HG03565 (cell line): ENCODE measurements at regions not wholly inside any gene's neighbourhood (a gene's known extent, or its start where the extent isn't known, plus 50 kb on each side); places are given as distances from the start of the nearest gene placed in this dataset.

Source experiments
- ATAC-seq: cut with Tn5 transposase; IDR thresholded peaks from one replicate; pipeline ENCODE4 v1.9.1; 2021; ENCODE audit warnings: mild to moderate bottlenecking, moderate library complexity; ENCODE audit not compliant: unreplicated experiment

DNA sequence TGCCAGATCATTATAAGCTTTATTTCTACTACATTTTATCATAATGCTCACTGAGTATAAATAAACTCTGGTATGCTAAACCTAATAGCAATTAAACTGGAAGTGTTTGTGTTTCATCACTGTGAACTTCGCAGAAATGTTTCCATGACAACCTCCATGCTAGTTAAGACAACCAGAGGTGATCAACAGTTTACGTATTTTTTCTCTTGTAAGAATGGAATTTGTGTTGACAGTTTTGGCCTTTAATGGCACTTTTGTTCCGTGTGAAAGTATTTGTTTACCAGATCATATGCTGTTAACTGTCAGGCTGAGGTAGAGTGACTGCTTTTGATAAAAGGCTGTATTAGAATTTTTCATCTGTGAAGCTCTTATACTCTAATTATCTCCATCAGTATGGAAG, 212.1 kb upstream of the PPP1R3A start:
- ATAC-seq, result no peak

DNA sequence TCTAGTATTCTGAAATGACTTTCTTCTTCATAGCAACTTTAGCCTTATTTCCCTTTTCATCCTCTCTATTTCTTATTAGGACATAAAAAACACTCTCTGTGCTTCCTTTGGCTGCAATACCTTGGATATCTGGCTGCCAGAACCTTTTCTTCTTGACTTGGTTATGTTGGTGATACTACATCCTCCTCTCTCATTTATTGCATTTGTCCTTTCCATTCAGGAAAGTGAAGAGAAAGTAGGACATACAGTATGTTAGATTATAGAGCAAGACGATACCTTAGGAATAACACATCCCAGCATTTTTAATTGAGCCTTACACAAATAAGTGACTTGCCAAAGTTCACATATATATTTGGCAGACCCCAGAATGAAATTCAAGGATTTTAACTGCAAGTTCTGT, 210.1 kb upstream of the PPP1R3A start:
- no peak for ATAC-seq

DNA sequence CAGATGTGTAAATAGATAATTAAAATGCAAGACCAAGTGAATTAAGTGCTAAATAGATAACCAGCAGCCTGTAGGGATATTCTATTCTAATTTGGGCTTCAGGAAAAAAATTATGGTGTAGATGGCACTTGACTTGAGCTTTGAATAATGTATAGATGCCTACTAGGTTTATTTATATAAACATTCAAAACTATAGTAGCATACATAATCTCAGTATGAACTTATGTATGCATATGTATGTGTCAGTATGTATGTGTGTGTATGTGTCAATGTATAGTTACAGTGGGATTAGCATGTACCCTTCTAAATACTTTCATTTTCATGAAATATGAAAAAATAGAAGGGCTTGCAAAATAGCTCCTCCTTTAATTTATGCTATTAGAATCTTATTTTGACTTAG, 207.3 kb upstream of the PPP1R3A start:
- no peak for ATAC-seq

DNA sequence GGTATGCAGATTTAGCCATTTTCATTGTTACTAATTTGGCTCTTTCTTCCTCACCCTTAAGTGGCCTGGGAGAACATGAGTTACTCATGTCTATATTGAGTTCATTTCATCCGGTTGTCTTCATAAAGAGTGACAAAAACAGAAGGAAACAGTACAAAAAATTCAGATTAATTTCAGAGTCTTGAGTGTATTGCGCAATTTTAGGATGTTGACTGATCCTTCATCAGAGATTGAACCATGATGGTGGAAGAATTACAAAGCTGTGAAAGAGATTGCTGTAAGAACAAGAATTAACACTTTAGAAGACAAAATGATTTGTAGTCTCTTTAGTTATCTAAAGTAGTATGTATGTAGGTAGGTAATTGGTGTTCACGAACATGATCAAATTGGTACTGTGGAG, 194.0 kb upstream of the PPP1R3A start:
- ATAC-seq, result no peak

DNA sequence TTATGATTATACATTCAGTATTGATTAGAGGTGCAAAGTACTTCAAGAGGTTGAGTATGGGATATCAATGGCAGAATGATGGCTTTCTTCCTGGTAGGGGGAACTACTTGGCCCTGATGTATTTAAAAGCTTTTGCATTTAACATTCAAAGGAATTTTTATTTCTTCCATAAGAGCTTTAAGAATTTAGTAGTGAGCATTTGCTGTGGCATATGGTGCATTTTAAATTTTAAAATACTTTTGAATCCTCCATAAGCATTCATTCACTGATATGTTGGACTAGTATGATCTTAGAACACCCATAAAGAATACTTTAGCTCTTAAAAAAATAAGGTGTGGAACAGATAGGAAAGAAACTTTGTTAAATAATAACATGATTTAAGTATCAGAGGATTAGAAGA, 191.9 kb upstream of the PPP1R3A start:
- ATAC-seq, result no peak

DNA sequence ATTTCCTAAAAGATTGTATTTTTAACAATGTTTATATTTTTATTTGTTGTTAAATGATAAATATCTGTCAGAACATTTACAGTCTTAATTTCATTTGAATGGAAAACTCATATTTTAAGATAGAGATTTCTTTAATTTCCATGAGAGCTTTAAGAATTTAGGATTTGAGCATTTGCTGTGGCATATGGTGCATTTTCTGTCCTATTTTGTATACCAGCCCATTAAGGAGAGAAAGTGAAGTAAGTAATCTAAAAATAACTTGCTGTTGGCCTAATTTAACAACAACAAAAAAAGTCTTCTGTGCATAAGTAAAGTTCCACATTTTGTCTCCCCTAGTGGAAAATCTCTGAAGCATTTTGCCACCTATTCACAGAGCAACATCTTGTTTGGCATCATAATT, 190.9 kb upstream of the PPP1R3A start:
- no peak for ATAC-seq

DNA sequence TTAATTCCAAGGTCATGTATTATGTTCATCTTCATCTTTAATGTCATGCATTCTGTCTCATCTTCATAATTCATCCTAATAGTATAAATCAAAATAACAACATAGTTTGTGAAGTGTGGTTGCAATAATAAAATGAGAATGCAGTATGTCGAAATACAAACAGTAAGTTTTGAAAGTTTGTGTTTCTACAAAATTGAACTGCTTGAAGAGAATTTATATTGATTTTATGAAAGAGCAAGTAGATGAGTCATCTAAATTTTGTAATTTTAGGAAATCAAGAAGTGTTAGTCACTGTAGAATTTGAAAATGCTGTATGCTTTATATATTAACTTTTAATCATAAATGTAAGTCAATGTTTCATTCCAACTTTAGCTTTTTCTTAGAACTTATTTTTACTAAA, 190.5 kb upstream of the PPP1R3A start:
- ATAC-seq, result no peak

DNA sequence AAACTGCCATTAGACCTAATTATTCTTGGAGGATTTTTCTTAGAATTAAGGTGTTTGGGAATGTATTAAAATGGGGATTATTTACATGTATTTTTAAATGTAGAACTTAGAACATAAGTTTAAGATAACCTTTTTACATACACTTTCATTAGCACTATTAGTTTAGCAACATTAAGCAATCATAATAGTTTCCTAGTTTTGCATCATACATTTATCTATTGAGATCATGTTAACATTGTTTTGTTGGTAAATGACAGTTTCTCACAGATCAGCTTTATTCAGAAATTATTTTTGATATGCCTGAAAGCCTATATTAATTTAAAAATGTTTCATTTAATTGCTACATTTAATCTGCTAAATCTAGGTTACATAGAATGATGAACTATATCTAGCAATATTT, 189.7 kb upstream of the PPP1R3A start:
- ATAC-seq, result no peak

DNA sequence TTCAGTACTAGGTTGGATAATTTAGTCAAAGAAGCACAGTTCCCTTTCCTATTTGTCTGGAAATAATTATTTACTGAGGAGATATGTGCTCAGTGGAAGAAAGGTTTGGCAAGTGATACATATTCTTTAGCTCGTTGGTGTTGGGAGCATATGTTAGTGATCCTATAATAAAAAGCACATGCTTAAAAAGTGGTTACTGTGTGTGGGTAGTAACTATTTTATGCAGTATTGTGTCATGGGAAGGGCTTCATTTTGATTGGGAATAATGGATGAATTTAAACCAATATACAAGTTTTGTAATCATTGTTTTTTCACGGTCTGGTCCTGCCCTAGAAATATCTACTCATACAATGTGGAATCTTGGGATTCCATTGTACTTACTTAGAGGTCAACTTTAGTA, 188.7 kb upstream of the PPP1R3A start:
- ATAC-seq, result no peak

DNA sequence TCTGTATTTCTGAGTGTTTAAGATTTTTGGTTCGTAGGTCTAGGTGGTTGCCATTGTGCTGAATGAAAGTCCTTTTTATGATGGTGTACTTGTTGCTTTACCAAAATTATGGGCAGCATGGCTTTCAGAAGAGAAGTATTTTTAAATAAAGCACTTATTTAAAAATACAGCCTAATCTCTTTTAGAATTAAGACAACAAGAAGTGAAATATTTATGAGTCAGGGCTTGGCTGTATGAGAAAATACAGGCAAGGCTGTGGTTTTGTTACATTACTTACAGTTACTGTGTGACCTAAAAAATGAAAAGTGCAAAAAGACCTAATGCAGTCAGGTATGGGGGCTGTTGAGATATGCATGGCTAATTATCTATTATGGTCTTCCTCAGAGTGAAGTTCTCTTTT, 185.2 kb upstream of the PPP1R3A start:
- ATAC-seq, result no peak

DNA sequence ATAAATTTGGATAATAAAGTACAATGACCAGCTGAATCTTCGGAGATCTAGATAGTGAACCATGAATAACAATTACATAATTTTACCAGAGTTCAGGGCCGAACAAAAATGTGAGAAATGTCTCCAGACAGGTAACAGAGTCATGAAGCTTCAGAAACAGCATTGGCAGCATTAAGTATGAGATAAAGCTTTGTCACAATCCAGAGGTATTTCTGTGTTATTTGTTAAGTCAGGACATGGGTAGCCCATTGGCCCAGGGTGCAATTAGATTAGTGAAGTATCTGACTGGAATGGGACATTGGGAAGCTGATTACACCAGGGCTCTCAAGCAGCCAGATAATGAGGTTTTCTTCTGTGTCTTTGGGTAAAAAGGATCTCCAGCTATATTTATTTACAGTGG, 184.2 kb upstream of the PPP1R3A start:
- no peak for ATAC-seq

DNA sequence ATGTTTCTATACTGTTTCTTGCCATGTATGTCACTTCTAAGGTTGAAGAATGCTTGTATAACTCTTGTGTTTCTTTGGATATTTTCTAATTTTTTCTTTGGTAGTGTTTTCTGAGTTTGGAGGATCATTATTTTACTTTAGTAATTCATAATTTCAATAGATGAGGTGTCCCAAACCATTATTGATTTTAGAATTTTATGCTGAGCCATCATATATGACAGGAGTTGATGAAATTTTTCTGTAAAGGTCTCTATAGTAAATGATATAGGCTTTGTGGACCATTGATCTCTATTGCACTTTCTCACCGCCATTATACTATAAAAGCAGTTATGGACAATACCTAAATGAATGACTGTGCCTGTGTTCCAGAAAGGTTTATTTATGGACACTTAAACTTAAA, 183.3 kb upstream of the PPP1R3A start:
- ATAC-seq, result no peak

DNA sequence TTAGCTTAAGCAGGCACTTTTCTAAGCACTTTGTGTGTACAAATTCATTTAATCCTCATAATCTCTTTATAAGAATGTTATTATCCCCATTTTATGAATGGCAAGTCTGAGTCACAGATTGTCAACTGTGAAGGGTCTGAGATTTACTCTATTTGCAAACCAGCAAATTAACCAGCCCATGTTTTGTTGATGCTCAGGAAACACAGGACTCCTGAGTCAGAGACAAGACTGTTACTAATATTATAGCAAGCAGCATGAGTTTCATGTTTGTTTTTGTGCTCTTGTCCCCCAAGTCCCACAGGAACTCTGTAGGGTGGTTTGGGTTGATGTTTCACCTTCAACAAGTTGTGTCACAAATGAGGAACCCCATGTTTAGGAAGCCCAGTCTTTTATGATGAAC, 182.0 kb upstream of the PPP1R3A start:
- ATAC-seq, result no peak

DNA sequence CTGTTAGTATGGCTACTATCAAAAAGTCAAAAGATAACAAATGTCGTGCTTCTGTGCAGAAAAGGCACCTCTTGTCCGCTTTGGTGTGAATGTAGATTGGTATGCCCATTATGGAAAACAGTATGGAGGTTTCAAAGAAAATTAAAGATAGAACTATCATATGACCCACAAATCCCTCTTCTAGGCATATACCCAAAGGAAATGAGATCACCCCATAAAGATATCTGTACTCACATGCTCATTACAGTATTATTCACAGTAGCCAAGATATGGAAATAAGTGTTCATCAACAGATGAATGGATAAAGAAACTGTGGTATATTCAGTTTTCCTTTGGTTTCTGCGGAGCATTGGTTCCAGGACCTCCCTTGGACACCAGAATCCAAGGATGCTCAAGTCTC, 180.5 kb upstream of the PPP1R3A start:
- no peak for ATAC-seq

DNA sequence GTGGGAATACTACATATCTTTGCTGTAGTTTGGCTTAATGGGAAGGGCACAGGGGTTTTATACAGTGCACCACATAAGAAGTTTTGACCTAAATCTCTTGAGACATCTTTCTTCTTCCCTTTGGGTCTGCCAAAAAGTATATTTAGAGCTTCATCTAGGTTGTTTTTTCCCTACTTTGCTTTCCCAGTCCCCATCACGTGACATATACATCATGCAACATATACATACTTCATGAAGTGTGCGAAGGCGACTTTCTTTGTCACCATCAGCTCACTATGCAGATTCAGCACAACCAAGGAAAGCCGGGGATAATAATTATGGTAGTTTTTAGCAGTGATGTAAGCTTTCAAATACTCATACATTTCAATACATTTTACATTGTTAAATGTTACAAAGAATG, 177.1 kb upstream of the PPP1R3A start:
- no peak for ATAC-seq

DNA sequence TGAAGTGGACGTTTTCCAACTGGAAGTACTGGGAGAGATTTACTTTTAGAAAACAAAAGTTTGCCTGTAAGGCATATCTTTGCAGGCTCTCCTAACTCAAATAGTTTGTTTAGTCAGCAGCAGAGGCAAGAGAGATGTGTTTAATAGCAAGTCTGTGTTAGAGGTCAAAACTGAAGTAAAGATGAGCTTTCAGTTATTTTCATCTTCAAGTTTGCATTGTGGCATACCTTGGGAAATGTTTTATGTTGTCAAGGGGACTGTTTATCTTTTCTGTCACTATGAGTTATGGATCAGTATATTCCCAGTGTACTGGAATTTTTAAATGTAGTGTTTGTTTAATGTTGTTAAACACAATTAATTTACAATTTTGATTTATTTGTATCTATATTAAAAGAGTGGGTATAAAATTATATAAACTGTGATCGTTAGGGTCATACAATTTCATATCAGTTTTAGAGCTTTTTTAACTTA, 169.7 kb upstream of the PPP1R3A start:
- no peak for ATAC-seq

DNA sequence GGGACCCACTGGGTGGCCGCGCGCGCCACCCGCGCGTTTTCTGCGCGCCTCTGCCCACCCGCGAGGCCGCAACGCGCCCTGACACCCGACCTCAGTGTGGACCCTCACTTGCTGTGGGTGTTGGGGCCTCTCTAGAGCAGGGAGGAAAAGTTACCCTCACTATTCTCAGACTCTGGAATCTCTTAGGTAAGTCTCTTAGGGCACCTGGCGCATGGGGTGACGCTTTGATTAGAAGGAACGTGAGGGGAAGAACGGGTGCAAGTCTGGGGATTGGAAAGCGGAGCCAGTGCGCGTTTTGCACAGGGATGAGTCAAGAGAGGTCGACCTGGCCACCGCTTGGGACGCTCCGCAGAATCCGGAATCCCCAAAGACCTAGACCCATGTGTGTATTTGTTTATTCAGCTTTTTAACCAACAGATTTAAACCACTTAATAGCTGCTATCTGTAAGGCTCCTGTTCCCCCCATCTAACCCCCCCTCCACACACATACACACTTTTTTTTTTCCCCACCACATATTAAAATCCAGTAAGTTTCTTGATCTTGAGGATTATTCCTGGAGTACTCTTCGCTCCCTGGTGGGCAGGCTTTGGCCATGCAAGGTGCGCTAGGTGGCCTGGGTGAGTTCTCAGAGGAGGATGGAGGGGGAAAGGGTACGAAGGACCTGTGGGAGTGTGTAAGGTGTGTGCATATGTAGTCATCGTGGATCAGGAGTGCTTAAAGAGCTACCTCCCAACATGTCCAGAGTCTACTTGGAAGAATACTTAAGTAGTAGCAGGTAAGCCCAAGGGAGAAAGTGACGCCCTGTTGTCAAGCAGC, 169.1 kb upstream of the PPP1R3A start:
- ATAC-seq, result no peak

DNA sequence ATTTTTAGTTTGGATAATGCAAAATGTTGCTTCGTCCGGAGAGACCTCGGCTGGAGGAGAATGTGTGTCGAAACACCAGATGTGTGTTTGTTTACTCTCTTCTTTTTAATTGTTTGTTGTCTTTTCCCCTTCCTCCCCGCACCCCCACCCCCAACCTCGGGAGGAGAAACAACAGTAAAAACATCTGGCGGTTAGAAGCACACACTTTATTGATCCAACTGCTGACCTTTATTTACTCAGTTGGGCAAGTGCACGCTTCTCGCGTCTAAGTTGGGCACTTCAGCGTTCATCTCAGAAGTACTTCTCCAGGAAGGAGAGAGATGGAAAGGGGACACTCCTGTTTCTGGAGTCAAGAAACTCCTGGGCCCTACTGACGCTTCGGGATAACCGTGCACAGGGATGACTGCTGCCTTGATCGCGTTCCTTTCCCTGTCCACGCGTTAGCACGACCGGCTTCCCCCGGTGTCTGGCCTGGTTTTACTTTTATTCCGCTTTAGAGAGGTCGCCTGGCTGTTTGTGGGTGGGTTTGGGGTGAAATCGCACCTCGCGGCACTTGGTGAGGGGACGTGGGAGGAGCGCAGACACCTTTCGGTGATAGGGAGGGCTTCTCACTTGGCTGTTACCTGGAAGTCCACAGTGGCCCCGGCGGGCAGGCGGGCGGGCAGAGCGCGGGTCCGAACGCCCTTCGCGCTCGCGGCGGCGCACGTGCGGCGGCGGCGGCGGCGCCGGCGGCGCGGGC, 168.3 kb upstream of the PPP1R3A start:
- no peak for ATAC-seq

DNA sequence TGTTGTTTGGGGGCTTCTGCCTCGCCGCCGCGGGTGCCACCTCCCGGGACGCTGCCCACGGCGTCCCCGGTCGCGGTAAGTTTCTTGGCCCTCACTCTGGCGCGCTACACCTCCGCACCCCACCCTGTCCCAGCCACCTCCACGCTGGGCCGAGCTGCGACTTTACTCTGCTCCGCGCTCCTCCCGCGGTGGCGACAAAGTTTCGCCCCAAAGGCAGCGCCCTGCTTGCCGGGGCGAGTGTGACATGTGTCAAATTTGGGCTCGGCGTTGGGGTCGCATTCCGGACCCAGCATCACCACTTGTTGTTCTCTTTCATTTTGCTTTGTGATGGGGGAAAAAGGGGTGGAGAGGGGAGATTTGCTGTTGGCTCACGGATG, 167.7 kb upstream of the PPP1R3A start:
- no peak for ATAC-seq

DNA sequence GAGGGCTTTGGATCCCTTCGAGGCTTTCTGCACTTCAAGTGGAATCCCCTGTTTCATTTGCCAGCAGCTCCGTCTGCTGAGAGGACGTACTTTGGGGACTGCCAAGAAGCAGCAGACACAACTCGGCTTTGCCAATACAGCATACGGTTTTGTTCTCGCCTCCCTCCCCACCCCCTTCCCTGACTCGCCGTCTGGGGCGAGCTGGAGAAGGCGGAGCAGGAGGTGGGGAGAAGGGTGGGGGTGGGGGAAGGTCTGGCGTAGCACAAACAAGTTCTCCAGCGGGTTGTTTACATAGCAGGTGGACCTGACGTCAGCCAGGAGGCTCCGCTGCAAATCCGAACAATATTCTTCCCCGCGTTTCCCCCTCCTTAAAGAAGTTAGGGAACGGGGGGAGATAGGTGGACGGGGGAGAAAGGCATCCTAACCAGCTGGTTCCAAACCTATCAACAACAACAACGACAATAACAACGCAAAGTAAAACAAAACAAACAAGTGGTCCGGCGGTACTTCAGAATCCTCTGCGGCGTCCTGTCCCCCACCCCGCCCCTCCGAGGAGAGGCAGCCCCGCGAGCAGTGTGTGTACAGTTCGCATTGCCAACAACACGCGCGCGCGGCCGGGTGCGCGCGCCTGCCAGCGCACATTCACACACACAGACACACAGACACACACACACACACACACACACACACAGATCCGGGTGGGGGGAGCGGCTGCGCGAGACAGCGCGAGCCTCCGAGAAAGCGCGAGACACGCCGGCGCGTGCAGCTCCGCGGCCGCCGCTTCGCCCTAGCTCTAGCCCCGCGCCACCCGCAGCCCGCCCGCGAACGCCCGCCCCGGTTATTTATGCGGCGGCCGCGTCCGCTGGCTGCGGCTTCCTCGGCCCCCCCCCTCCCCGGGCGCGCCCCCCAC, 167.0 kb upstream of the PPP1R3A start:
- no peak for ATAC-seq

DNA sequence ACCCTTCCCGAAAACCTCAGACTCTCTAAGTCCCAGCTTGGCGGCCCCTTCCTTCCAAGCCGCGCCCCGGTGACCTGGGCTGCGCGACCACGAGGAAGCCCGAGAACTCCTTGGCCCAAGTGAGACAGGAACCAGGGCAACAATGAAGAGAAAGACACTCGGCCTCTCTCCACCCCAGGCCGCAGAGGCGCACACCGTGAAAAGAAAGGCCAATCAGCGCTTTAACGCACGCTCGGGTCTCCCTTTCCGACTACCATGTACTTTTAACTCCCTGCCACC, 166.4 kb upstream of the PPP1R3A start:
- ATAC-seq, result no peak
